ENCODE measurements at regions not wholly inside any gene's neighbourhood (a gene's known extent, or its start where the extent isn't known, plus 50 kb on each side); places are given as distances from the start of the nearest gene placed in this dataset.
"Not testable (repeated sequence)": the region's sequence is repeated elsewhere in the genome, so short reads cannot be mapped to it uniquely, and the experiment has no call there.

DNA sequence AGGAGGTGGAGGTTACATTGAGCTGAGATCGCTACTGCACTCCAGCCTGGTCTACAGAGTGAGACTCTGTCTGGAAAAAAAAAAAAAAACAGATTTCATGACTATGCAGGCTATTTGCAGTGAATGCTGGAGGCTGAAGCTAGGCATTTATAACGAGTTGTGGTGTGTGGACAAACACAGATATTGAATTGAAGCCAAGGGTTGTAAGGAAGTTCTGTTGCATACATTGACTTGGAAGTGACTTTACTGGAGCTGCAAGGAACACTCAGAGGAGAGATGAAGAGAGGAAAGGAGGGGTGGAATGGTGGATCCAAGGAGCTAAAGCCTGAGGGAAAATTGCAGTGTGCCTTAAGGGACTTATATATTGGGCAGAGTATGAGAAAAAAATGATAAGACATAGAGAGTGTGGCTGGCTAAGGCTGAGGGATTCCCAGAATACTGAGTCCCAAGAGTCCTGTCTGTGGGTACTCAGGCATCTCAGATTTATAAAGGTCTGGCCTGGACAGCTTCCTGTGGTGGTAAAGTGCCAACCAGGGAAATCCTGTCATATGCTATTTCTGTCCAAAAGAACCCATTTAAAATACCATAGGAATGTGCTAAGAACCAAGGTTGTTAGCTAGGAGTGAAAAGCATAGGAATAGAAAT, 87.8 kb upstream of the GUCY1A1 start:
- H3K27ac ChIP-seq: no peak overlapping the region
- H3K4me3 ChIP-seq: no peak overlapping the region
- no peaks in the 10 kb centered on the region for H3K36me3 ChIP-seq
- 54% methylated on average over 2 of the region's 2 CpGs for WGBS (ENCODE audit: insufficient coverage, low coverage, low lambda C conversion rate, missing lambda C conversion rate)
- H3K4me1 ChIP-seq: no peaks in the 10 kb centered on the region
- no peaks in the 10 kb centered on the region for H3K9me3 ChIP-seq
- no peaks in the 10 kb centered on the region for H3K27me3 ChIP-seq
- ATAC-seq: no peak
- intact Hi-C loops (cut with DNase I): no loop called here
- TF ChIP-seq, protein P1, sequence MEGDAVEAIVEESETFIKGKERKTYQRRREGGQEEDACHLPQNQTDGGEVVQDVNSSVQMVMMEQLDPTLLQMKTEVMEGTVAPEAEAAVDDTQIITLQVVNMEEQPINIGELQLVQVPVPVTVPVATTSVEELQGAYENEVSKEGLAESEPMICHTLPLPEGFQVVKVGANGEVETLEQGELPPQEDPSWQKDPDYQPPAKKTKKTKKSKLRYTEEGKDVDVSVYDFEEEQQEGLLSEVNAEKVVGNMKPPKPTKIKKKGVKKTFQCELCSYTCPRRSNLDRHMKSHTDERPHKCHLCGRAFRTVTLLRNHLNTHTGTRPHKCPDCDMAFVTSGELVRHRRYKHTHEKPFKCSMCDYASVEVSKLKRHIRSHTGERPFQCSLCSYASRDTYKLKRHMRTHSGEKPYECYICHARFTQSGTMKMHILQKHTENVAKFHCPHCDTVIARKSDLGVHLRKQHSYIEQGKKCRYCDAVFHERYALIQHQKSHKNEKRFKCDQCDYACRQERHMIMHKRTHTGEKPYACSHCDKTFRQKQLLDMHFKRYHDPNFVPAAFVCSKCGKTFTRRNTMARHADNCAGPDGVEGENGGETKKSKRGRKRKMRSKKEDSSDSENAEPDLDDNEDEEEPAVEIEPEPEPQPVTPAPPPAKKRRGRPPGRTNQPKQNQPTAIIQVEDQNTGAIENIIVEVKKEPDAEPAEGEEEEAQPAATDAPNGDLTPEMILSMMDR (IDR thresholded peaks at IDR 0.05): no peak
- no peak for TF ChIP-seq POLR2A (IDR thresholded peaks at IDR 0.05)
- no peak for DNase-seq

DNA sequence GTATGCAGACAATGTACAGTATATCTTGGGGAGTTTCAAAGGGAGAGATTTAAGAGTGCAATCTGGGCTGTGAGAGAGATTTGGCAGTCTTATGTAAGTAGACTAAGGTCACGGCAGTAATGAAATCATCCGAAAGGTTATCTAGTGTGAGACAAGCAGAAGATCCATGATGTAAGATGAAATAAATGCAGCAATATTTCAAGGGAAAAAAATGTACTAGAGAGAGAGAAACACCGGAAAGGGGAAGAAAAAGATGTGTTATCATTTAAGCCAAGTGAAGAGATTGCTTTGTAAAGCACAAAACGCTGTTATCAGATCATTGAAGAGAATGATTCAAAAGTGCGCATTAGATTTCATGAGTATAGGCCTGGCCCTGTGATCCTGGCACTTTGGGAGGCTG, 88.4 kb upstream of the GUCY1A1 start:
- ATAC-seq: no peak

DNA sequence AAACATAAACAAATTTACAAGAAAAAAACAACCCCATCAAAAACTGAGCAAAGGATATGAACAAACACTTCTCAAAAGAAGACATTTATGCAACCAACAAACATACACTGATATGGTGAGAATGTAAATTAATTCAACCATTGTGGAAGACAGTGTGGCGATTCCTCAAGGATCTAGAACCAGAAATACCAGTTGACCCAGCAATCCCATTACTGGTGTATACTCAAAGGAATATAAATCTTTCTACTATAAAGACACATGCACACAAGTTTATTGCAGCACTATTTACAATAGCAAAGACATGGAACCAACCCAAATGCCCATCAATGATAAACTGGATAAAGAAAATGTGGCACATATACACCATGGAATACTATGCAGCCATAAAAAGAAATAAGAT, 92.3 kb upstream of the GUCY1A1 start:
- H3K4me1 ChIP-seq; ATAC-seq; H3K4me3 ChIP-seq; H3K27ac ChIP-seq; intact Hi-C loops (cut with DNase I); H3K27me3 ChIP-seq; H3K36me3 ChIP-seq; H3K9me3 ChIP-seq; DNase-seq: not testable (repeated sequence)
- 39% methylated on average over 1 of the region's 1 CpG for WGBS (ENCODE audit: insufficient coverage, low coverage, low lambda C conversion rate, missing lambda C conversion rate)

More for the DNA sequence above, 88.4 kb upstream of the GUCY1A1 start:
- H3K9me3 ChIP-seq: no peaks in the 10 kb centered on the region
- no peaks in the 10 kb centered on the region for H3K27me3 ChIP-seq
- 56% methylated on average over 5 of the region's 5 CpGs for WGBS (ENCODE audit: insufficient coverage, low coverage, low lambda C conversion rate, missing lambda C conversion rate)
- H3K4me3 ChIP-seq: no peak overlapping the region
- DNase-seq: no peak
- no peak overlapping the region for H3K27ac ChIP-seq
- no peaks in the 10 kb centered on the region for H3K4me1 ChIP-seq
- intact Hi-C loops (cut with DNase I): no loop called here
- no peaks in the 10 kb centered on the region for H3K36me3 ChIP-seq
- TF ChIP-seq POLR2A (IDR thresholded peaks at IDR 0.05): no peak
- TF ChIP-seq, protein P1 (IDR thresholded peaks at IDR 0.05): no peak

DNA sequence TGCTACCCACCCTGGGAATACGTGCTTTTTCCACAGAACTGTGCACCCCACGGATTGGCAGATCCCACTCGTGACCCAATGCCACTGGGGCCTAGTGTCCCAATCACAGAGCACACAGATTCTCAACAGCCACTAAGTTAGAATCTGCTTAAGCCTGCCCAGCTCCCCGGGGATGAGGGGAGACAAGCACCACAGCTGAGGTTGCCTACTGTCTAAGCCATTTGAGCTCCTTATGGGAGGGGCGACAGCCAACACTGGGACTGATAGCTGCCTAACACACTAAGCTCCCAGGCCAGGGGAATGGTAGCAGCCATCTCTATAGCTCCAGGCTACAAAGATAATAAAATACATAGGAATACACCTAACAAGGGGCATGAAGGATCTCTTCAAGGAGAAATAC, 93.5 kb upstream of the GUCY1A1 start:
- 83% methylated on average over 1 of the region's 5 CpGs for WGBS (ENCODE audit: insufficient coverage, low coverage, low lambda C conversion rate, missing lambda C conversion rate)
- ATAC-seq: no peak
- Histone ChIP-seq H3K9me3 (no peaks in the 10 kb centered on the region), H3K27me3 (no peaks in the 10 kb centered on the region), H3K4me1 (no peaks in the 10 kb centered on the region), H3K4me3 (no peak overlapping the region), H3K27ac (no peak overlapping the region), H3K36me3 (no peaks in the 10 kb centered on the region)
- TF ChIP-seq, protein P1 (IDR thresholded peaks at IDR 0.05): no peak
- TF ChIP-seq POLR2A (IDR thresholded peaks at IDR 0.05): no peak
- DNase-seq: no peak
- intact Hi-C loops (cut with DNase I): no loop called here

DNA sequence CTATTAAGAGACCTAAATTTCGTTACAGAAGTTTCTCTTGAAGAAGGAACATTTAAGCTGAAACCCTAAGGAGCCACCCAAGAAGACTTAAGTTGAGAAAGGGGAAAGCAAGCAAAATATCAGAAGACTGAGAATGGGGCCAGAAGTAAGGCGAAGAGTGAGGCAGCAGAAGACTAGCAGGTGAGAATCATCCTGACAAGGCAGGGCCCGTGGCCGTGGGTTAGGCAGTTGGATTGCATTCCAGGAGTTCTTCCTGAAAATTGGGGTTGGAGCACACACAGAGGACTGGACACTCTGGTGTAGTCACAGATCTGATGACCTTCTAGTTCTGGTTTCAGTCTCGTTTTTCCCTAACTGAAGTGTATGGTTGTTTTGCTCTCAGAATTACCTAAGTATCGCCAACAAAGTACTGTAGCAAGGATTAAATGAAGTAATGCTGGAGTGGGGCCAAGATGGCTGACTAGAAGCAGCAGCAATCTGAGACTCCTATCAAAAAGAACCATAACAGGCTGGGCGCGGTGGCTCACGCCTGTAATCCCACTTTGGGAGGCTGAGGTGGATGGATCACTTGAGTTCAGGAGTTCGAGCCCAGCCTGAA, 94.4 kb upstream of the GUCY1A1 start:
- H3K4me3 ChIP-seq: no peak overlapping the region
- no peak overlapping the region for H3K27ac ChIP-seq
- H3K4me1 ChIP-seq: no peaks in the 10 kb centered on the region
- no peaks in the 10 kb centered on the region for H3K9me3 ChIP-seq
- no peaks in the 10 kb centered on the region for H3K36me3 ChIP-seq
- no peaks in the 10 kb centered on the region for H3K27me3 ChIP-seq
- intact Hi-C loops (cut with DNase I): no loop called here
- TF ChIP-seq, protein P1 (IDR thresholded peaks at IDR 0.05): no peak
- no peak for TF ChIP-seq POLR2A (IDR thresholded peaks at IDR 0.05)
- DNase-seq (no peak), ATAC-seq (no peak)
- 85% methylated on average over 9 of the region's 10 CpGs for WGBS (ENCODE audit: insufficient coverage, low coverage, low lambda C conversion rate, missing lambda C conversion rate)
